Natural killer cell (primary cell): ENCODE measurements at regions not wholly inside any gene's neighbourhood (a gene's known extent, or its start where the extent isn't known, plus 50 kb on each side); places are given as distances from the start of the nearest gene placed in this dataset.

ENCODE experiments used
- ATAC-seq, 3 donors: fragments of 150-1000 bp in 2 of 3; fragments of 200-7000 bp in 1 of 3; cut with Tn5 transposase; 1 replicate in 1 of 3; 2 replicates in 2 of 3; pipeline ENCODE4 v1.10.0; 2021; ENCODE audit warnings: mild to moderate bottlenecking in 2 of 3, moderate library complexity in 2 of 3
- DNase-seq, 2 donors: peaks; one replicate each; pipeline versions ENCODE4 v3.0.0 to v3.0.0-alpha.2; 2013 to 2021; ENCODE audit warnings: mixed read lengths in 1 of 2
- H3K27ac ChIP-seq: one replicate; pipeline ENCODE4 v1.5.1; 2013; ENCODE audit warnings: mild to moderate bottlenecking, low read length
- H3K27me3 ChIP-seq: one replicate; pipeline ENCODE4 v1.6.1; 2013; ENCODE audit warnings: low read length; ENCODE audit not compliant: control insufficient read depth, insufficient read depth
- H3K36me3 ChIP-seq: one replicate; pipeline ENCODE4 v1.6.1; 2013; ENCODE audit warnings: low read length; ENCODE audit not compliant: control insufficient read depth, insufficient read depth
- H3K4me1 ChIP-seq: one replicate; pipeline ENCODE4 v1.6.1; 2013; ENCODE audit warnings: low read length; ENCODE audit not compliant: control insufficient read depth, insufficient read depth
- H3K4me3 ChIP-seq: one replicate; pipeline ENCODE4 v1.5.1; 2013; ENCODE audit warnings: low read length
- H3K9me3 ChIP-seq: one replicate; pipeline ENCODE4 v1.6.1; 2013; ENCODE audit warnings: low read length; ENCODE audit not compliant: control insufficient read depth, insufficient read depth
- H3K27ac Mint-ChIP-seq, 2 donors: one replicate each; pipeline ENCODE4 v1.8.0; 2022; ENCODE audit warnings: mild to moderate bottlenecking in 2 of 2, mixed read lengths in 2 of 2, moderate library complexity in 1 of 2
- H3K27me3 Mint-ChIP-seq, 2 donors: one replicate each; pipeline ENCODE4 v1.8.0; 2022; ENCODE audit warnings: low read depth in 2 of 2, mixed read lengths in 2 of 2
- H3K36me3 Mint-ChIP-seq: one replicate; pipeline ENCODE4 v1.8.0; 2022; ENCODE audit warnings: mixed read lengths
- H3K4me1 Mint-ChIP-seq, 2 donors: one replicate each; pipeline ENCODE4 v1.8.0; 2022; ENCODE audit warnings: mixed read lengths in 2 of 2
- H3K4me3 Mint-ChIP-seq: one replicate; pipeline ENCODE4 v1.8.0; 2022; ENCODE audit warnings: mild to moderate bottlenecking, moderate library complexity, mixed read lengths
- H3K9me3 Mint-ChIP-seq, 2 donors: one replicate each; pipeline ENCODE4 v1.8.0; 2022; ENCODE audit warnings: mixed read lengths in 2 of 2
- WGBS: methylation state at CpG from one replicate; pipeline ENCODE4 v1.1.7; 2013; ENCODE audit warnings: missing lambda C conversion rate; ENCODE audit not compliant: insufficient coverage; 5-methylcytosine and 5-hydroxymethylcytosine counted together
- intact Hi-C: fragments of 100-400 bp; cut with micrococcal nuclease; formaldehyde crosslinking; loops from one replicate; pipeline ENCODE4 v1.14.2; 2022
- TF ChIP-seq, protein P1 (sequence below): fragments of 200-600 bp; IDR thresholded peaks from one replicate; pipeline ENCODE4 v1.8.0; 2022; ENCODE audit warnings: antibody characterized with exemption

DNA sequence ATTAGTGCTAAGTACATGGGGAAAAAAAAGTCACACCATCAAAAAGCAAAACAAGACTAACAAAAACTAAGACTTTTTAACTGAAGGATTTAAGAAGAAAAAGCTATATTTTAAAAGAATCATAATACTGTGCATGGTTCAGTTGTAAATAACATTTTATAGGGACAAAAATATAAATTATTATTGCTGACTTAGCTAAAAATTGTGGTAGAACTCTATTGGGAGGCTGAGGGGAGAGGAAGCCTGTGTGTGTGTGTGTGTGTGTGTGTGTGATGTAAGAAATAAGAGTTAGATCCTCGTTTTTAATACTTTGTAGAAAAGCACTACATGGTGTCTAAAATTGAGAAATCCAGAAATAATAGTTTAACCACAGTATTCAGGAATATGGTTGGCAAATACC lies 1950.9 kb upstream of the TENM3 start:
- Histone ChIP-seq H3K9me3 (no peaks in the 10 kb centered on the region), H3K4me1 (no peaks in the 10 kb centered on the region), H3K27me3 (no peaks in the 10 kb centered on the region), H3K4me3 (no peak overlapping the region), H3K36me3 (no peaks in the 10 kb centered on the region), H3K27ac (no peak overlapping the region)
- no peak overlapping the region for H3K4me3 Mint-ChIP-seq
- peaks cover 8 to 20% of the 10 kb centered on the region in 2 donors for H3K9me3 Mint-ChIP-seq
- no peaks in the 10 kb centered on the region for H3K4me1 Mint-ChIP-seq
- no peak for DNase-seq
- H3K36me3 Mint-ChIP-seq: no peaks in the 10 kb centered on the region
- TF ChIP-seq, protein P1, sequence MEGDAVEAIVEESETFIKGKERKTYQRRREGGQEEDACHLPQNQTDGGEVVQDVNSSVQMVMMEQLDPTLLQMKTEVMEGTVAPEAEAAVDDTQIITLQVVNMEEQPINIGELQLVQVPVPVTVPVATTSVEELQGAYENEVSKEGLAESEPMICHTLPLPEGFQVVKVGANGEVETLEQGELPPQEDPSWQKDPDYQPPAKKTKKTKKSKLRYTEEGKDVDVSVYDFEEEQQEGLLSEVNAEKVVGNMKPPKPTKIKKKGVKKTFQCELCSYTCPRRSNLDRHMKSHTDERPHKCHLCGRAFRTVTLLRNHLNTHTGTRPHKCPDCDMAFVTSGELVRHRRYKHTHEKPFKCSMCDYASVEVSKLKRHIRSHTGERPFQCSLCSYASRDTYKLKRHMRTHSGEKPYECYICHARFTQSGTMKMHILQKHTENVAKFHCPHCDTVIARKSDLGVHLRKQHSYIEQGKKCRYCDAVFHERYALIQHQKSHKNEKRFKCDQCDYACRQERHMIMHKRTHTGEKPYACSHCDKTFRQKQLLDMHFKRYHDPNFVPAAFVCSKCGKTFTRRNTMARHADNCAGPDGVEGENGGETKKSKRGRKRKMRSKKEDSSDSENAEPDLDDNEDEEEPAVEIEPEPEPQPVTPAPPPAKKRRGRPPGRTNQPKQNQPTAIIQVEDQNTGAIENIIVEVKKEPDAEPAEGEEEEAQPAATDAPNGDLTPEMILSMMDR: no peak
- intact Hi-C loops: no loop called here
- ATAC-seq: no peak
- WGBS: 29% methylated on average over 1 of the region's 1 CpG
- H3K27me3 Mint-ChIP-seq: no peaks in the 10 kb centered on the region
- H3K27ac Mint-ChIP-seq: no peak overlapping the region

DNA sequence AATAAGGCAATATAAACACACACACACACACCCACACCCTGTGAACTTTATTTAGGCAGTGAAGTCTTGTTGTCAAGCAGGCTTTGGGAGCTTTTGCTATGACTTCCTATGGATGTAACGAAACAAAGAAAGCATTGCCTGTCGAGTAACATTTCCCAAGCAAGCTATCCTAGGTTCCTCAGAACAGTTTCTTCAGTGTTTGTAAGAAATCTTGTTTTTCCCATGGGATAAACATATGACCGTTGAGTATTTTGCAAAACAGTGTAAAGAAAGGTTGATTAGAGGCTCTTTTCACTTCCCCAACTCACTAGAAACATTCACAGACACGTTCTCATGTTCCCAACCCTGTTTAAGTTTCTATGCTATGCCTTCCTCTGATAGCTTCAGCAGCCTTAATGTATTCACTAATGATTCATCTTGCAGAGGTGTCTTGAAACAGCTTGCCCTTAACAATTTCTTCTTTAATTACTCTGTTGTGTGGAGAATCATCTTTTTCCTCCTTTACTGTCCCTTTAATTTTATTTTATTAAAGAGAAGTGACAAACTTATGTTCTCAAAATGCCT lies 1947.1 kb upstream of the TENM3 start:
- DNase-seq (no peak), ATAC-seq (no peak)
- Mint-ChIP-seq H3K27me3 (no peaks in the 10 kb centered on the region), H3K4me1 (no peaks in the 10 kb centered on the region), H3K9me3 (peaks cover 10 to 21% of the 10 kb centered on the region in 2 donors), H3K4me3 (no peak overlapping the region), H3K27ac (no peak overlapping the region), H3K36me3 (no peaks in the 10 kb centered on the region)
- Histone ChIP-seq H3K27me3 (no peaks in the 10 kb centered on the region), H3K36me3 (no peaks in the 10 kb centered on the region), H3K9me3 (peaks cover 2% of the 10 kb centered on the region), H3K27ac (no peak overlapping the region), H3K4me3 (no peak overlapping the region), H3K4me1 (no peaks in the 10 kb centered on the region)
- WGBS: 61% methylated on average over 4 of the region's 4 CpGs
- intact Hi-C loops: no loop called here
- TF ChIP-seq, protein P1: no peak

DNA sequence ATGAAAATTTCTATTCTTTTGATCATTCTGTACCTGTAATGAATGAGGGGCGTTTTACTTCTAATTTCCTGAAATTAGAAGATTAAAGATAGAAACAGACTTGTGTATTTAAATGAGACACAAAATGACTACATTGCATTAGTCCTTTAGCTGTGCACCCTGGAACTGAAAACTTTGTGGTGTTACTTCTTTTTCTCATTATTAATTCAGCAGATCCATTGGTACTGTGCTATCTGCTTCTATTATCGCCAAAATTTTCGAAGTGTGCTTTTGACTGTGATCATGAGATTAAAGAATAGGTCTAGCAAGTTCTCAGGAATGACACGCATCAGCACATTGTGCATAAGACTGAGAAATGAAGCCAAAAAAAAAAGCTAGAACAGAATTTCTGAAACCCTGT lies 1938.9 kb upstream of the TENM3 start:
- Histone ChIP-seq H3K36me3 (no peaks in the 10 kb centered on the region), H3K9me3 (no peaks in the 10 kb centered on the region), H3K27ac (no peak overlapping the region), H3K27me3 (no peaks in the 10 kb centered on the region), H3K4me1 (no peaks in the 10 kb centered on the region), H3K4me3 (no peak overlapping the region)
- 65% methylated on average over 4 of the region's 4 CpGs for WGBS
- intact Hi-C loops: no loop called here
- no peak overlapping the region for H3K27ac Mint-ChIP-seq
- peaks cover 10% of the 10 kb centered on the region for H3K36me3 Mint-ChIP-seq
- DNase-seq: no peak
- TF ChIP-seq, protein P1: no peak
- ATAC-seq: no peak
- no peaks in the 10 kb centered on the region for H3K27me3 Mint-ChIP-seq
- H3K4me3 Mint-ChIP-seq: no peak overlapping the region
- peaks cover 11 to 17% of the 10 kb centered on the region in 2 donors for H3K9me3 Mint-ChIP-seq
- H3K4me1 Mint-ChIP-seq: no peaks in the 10 kb centered on the region

DNA sequence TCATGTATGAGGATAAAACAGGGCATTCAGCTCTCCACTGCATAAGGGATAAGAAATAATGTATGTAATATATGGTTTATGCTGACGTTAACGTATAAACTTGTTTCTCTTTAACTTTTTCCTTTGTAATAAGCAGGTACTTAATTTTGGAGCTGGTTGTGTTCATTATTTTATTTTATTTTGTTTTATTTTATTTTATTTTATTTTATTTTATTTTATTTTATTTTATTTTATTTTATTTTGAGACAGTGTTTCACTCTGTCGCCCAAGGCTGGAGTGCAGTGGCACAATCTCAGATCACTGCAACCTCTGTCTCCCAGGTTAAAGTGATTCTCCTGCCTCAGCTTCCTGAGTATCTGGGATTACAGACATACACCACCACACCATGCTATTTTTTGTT lies 1932.6 kb upstream of the TENM3 start:
- no peak for ATAC-seq
- Histone ChIP-seq H3K9me3 (no peaks in the 10 kb centered on the region), H3K4me3 (no peak overlapping the region), H3K27ac (no peak overlapping the region), H3K36me3 (no peaks in the 10 kb centered on the region), H3K4me1 (no peaks in the 10 kb centered on the region), H3K27me3 (no peaks in the 10 kb centered on the region)
- Mint-ChIP-seq H3K27me3 (no peaks in the 10 kb centered on the region), H3K36me3 (peaks cover 17% of the 10 kb centered on the region), H3K27ac (no peak overlapping the region), H3K4me1 (no peaks in the 10 kb centered on the region), H3K4me3 (no peak overlapping the region), H3K9me3 (peaks cover 12 to 20% of the 10 kb centered on the region in 2 donors)
- WGBS: 100% methylated on average over 1 of the region's 3 CpGs
- TF ChIP-seq, protein P1: no peak
- DNase-seq: no peak
- intact Hi-C loops: no loop called here
